BLaER1 (cell line): ENCODE measurements at regions not wholly inside any gene's neighbourhood (a gene's known extent, or its start where the extent isn't known, plus 50 kb on each side); places are given as distances from the start of the nearest gene placed in this dataset.
A peak's percentile ranks its signal among the peaks of the same experiment; 100 is the strongest.

ENCODE experiments used
- H3K27ac ChIP-seq: shearing (Covaris generic); formaldehyde crosslinking; 2 replicates; pipeline ENCODE4 v1.8.1; 2022
- H3K27me3 ChIP-seq: shearing (Covaris generic); formaldehyde crosslinking; 2 replicates; pipeline ENCODE4 v1.8.1; 2022
- H3K36me3 ChIP-seq: shearing (Covaris generic); formaldehyde crosslinking; 2 replicates; pipeline ENCODE4 v1.8.1; 2022
- H3K4me1 ChIP-seq: shearing (Covaris generic); formaldehyde crosslinking; 2 replicates; pipeline ENCODE4 v1.8.1; 2022
- H3K4me2 ChIP-seq: shearing (Covaris generic); formaldehyde crosslinking; 2 replicates; pipeline ENCODE4 v1.8.1; 2022
- H3K4me3 ChIP-seq: shearing (Covaris generic); formaldehyde crosslinking; 2 replicates; pipeline ENCODE4 v1.8.1; 2022
- H3K9ac ChIP-seq: shearing (Covaris generic); formaldehyde crosslinking; 2 replicates; pipeline ENCODE4 v1.8.1; 2022
- H3K9me3 ChIP-seq: shearing (Covaris generic); formaldehyde crosslinking; 2 replicates; pipeline ENCODE4 v1.8.1; 2022
- H4K20me1 ChIP-seq: shearing (Covaris generic); formaldehyde crosslinking; 2 replicates; pipeline ENCODE4 v1.8.1; 2022
- Cebpa-rat ChIP-seq: shearing (Covaris generic); IDR thresholded peaks from 2 replicates; pipeline ENCODE4 v1.8.1; 2022

GRCh38 chr3:104279617-104280016 lies 1087.1 kb upstream of the ALCAM start:
- Histone ChIP-seq H3K4me2 (peak overlapping the region; percentile 30), H3K27ac (peak overlapping the region; percentile 63; the same call in 1 of the 2 replicates), H3K9me3 (peaks cover 24% of the 10 kb centered on the region), H3K27me3 (no peaks in the 10 kb centered on the region), H3K36me3 (no peaks in the 10 kb centered on the region), H3K4me1 (no peaks in the 10 kb centered on the region), H4K20me1 (no peaks in the 10 kb centered on the region), H3K9ac (peak overlapping the region; percentile 3; the same call in 1 of the 2 replicates), H3K4me3 (no peak overlapping the region)
- TF ChIP-seq Cebpa-rat = no peak

DNA sequence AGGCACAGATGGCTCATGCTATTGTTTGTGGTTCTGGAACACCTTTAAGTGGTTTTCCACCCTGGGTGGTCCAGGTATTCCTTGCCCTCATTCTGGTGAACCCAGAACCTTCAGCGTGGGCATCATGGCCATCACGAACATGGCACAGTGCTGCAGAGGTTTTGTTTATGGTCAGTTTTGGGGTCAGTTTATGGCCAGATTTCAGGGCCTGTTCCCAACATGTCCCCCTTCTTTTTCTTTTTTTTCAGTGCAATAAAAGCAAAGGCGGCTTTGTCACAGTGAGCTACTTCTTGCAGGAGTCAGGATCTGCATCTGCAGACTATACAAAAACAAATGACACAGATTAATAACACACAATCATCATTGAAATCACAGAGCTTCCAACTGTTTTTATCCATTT lies 1085.0 kb upstream of the ALCAM start:
- Histone ChIP-seq H3K27ac (no peak overlapping the region), H4K20me1 (no peaks in the 10 kb centered on the region), H3K9me3 (peaks cover 28% of the 10 kb centered on the region), H3K27me3 (no peaks in the 10 kb centered on the region), H3K36me3 (no peaks in the 10 kb centered on the region), H3K4me1 (no peaks in the 10 kb centered on the region), H3K9ac (no peak overlapping the region), H3K4me3 (no peak overlapping the region), H3K4me2 (no peak overlapping the region)
- no peak for TF ChIP-seq Cebpa-rat

DNA sequence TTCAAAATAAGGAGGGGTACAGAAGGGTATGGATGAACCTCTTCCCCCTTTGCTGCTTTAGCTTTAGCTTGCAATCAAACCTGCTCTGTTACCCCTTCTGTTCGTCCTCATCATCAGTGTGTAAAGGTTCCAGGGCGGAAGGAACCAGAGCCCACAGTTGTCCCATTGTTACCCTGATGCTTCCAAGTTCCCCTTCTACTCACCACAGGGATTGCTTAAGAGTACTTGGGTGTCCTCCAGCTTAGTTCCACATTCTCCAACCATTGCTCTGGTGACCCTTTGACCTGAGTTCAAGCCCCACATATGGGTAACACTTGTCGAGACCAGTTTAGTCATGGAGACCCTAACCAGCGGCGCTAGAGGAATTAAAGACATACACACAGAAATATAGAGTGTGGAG lies 1080.1 kb upstream of the ALCAM start:
- H3K4me2 ChIP-seq = no peak overlapping the region
- no peaks in the 10 kb centered on the region for H4K20me1 ChIP-seq
- peaks cover 25% of the 10 kb centered on the region for H3K9me3 ChIP-seq
- no peaks in the 10 kb centered on the region for H3K27me3 ChIP-seq
- no peaks in the 10 kb centered on the region for H3K4me1 ChIP-seq
- no peak for TF ChIP-seq Cebpa-rat
- no peak overlapping the region for H3K27ac ChIP-seq
- H3K9ac ChIP-seq = no peak overlapping the region
- no peaks in the 10 kb centered on the region for H3K36me3 ChIP-seq
- H3K4me3 ChIP-seq = no peak overlapping the region

DNA sequence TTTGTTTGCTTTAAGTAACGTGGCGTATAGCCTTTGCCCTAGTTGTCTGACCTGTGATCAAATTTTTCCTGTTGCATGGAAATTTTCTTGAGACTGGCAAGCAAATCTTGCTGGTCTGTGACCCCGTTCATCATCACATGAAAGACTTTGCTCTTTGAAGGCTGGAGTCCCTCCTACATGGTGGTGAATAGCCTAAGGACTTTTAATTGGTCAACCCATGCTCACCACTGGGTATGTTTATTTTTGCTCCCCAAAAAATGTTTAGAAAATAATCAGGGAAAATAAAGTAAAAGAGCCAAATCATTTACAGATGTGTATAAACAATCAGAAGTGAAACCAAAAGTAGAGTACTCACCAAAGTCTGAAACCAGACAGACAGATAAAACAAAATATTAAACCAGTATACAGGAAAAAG lies 1075.3 kb upstream of the ALCAM start:
- Histone ChIP-seq H3K27ac (no peak overlapping the region; the same call in 1 of the 2 replicates), H3K4me3 (peak overlapping the region; percentile 13; the same call in 1 of the 2 replicates), H4K20me1 (no peaks in the 10 kb centered on the region), H3K9me3 (peaks cover 12% of the 10 kb centered on the region), H3K4me1 (peaks cover 9% of the 10 kb centered on the region), H3K9ac (0 out of 2 replicates have a peak overlapping the region, but pooled peaks have one; percentile 23), H3K27me3 (no peaks in the 10 kb centered on the region), H3K36me3 (no peaks in the 10 kb centered on the region), H3K4me2 (peak overlapping the region; percentile 58)
- no peak for TF ChIP-seq Cebpa-rat

- H3K27me3 ChIP-seq = no peaks in the 10 kb centered on the region
- H3K36me3 ChIP-seq = no peaks in the 10 kb centered on the region
- H3K27ac ChIP-seq = peak overlapping the region; percentile 28; the same call in 1 of the 2 replicates
- peaks cover 7% of the 10 kb centered on the region for H3K9me3 ChIP-seq
- peak overlapping the region; percentile 58 for H3K4me2 ChIP-seq
- peak overlapping the region; percentile 23; the same call in 1 of the 2 replicates for H3K9ac ChIP-seq
- no peak for TF ChIP-seq Cebpa-rat
- peak overlapping the region; percentile 13; the same call in 1 of the 2 replicates for H3K4me3 ChIP-seq
- no peaks in the 10 kb centered on the region for H4K20me1 ChIP-seq
- H3K4me1 ChIP-seq = peaks cover 9% of the 10 kb centered on the region
Observed at GRCh38 chr3:104291878-104292277, 1074.8 kb upstream of the ALCAM start.

GRCh38 chr3:104297617-104298016 lies 1069.1 kb upstream of the ALCAM start:
- H3K4me1 ChIP-seq = no peaks in the 10 kb centered on the region
- H3K9ac ChIP-seq = no peak overlapping the region
- no peaks in the 10 kb centered on the region for H4K20me1 ChIP-seq
- TF ChIP-seq Cebpa-rat = no peak
- H3K27me3 ChIP-seq = no peaks in the 10 kb centered on the region
- H3K27ac ChIP-seq = no peak overlapping the region
- no peak overlapping the region for H3K4me2 ChIP-seq
- no peaks in the 10 kb centered on the region for H3K9me3 ChIP-seq
- no peak overlapping the region for H3K4me3 ChIP-seq
- no peaks in the 10 kb centered on the region for H3K36me3 ChIP-seq

- no peak overlapping the region for H3K9ac ChIP-seq
- no peak overlapping the region for H3K4me3 ChIP-seq
- H3K4me1 ChIP-seq = no peaks in the 10 kb centered on the region
- no peaks in the 10 kb centered on the region for H3K9me3 ChIP-seq
- no peak overlapping the region for H3K4me2 ChIP-seq
- TF ChIP-seq Cebpa-rat = no peak
- H3K36me3 ChIP-seq = no peaks in the 10 kb centered on the region
- no peaks in the 10 kb centered on the region for H4K20me1 ChIP-seq
- H3K27me3 ChIP-seq = no peaks in the 10 kb centered on the region
- H3K27ac ChIP-seq = no peak overlapping the region
Observed at GRCh38 chr3:104298662-104299061, 1068.0 kb upstream of the ALCAM start.

GRCh38 chr3:104316118-104316517 lies 1050.6 kb upstream of the ALCAM start:
- Histone ChIP-seq H3K27me3 (no peaks in the 10 kb centered on the region), H3K27ac (no peak overlapping the region), H3K4me3 (no peak overlapping the region), H3K9me3 (no peaks in the 10 kb centered on the region), H4K20me1 (no peaks in the 10 kb centered on the region), H3K4me2 (no peak overlapping the region), H3K4me1 (no peaks in the 10 kb centered on the region), H3K36me3 (no peaks in the 10 kb centered on the region), H3K9ac (no peak overlapping the region)
- no peak for TF ChIP-seq Cebpa-rat

- H3K27ac ChIP-seq = no peak overlapping the region
- H3K9ac ChIP-seq = no peak overlapping the region
- TF ChIP-seq Cebpa-rat = no peak
- H3K4me1 ChIP-seq = no peaks in the 10 kb centered on the region
- no peaks in the 10 kb centered on the region for H3K36me3 ChIP-seq
- no peaks in the 10 kb centered on the region for H4K20me1 ChIP-seq
- H3K4me3 ChIP-seq = no peak overlapping the region
- H3K9me3 ChIP-seq = 0 out of 2 replicates have a peak, but pooled peaks cover 5% of the 10 kb centered on the region
- H3K27me3 ChIP-seq = no peaks in the 10 kb centered on the region
- H3K4me2 ChIP-seq = no peak overlapping the region
Observed at GRCh38 chr3:104323226-104323625, 1043.5 kb upstream of the ALCAM start.

DNA sequence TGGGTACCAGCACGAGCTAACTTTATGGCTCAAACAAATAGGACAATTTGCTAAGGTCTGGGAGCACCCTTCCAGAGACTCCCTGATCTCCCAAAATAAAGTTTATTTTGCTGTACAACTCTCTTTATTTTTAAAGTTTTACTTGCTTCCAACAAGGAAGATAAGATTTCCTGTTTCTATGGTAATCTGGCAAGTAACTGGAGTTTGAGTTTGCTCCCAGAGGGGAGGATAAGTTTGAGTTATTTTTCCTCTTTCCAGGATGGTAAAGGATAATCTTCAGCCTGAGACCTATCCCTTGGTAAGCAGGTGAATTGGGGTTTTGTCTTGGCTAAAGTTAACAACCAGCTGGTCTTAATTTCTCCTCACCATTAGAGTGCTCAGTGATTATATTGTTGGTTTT lies 1019.4 kb upstream of the ALCAM start:
- Histone ChIP-seq H4K20me1 (no peaks in the 10 kb centered on the region), H3K9me3 (no peaks in the 10 kb centered on the region), H3K4me3 (no peak overlapping the region), H3K4me2 (no peak overlapping the region), H3K27me3 (no peaks in the 10 kb centered on the region), H3K36me3 (no peaks in the 10 kb centered on the region), H3K9ac (no peak overlapping the region), H3K27ac (no peak overlapping the region), H3K4me1 (no peaks in the 10 kb centered on the region)
- TF ChIP-seq Cebpa-rat = no peak

GRCh38 chr3:104349836-104350235 lies 1016.9 kb upstream of the ALCAM start:
- Histone ChIP-seq H3K4me3 (no peak overlapping the region), H3K9ac (no peak overlapping the region), H3K4me1 (no peaks in the 10 kb centered on the region), H3K4me2 (no peak overlapping the region), H3K27me3 (no peaks in the 10 kb centered on the region), H3K36me3 (no peaks in the 10 kb centered on the region), H3K27ac (no peak overlapping the region), H4K20me1 (no peaks in the 10 kb centered on the region), H3K9me3 (no peaks in the 10 kb centered on the region)
- no peak for TF ChIP-seq Cebpa-rat
